Right cardiac atrium (tissue), 5 donors: ENCODE measurements at regions not wholly inside any gene's neighbourhood (a gene's known extent, or its start where the extent isn't known, plus 50 kb on each side); places are given as distances from the start of the nearest gene placed in this dataset.

Source experiments
- ATAC-seq, 2 donors: fragments of 200-7000 bp; cut with Tn5 transposase; one replicate each; pipeline versions ENCODE4 v1.8.0 to v1.9.1; 2020; ENCODE audit warnings: moderate library complexity in 2 of 2, mild to moderate bottlenecking in 1 of 2
- DNase-seq, 3 donors: peaks; one replicate each; pipeline ENCODE4 v3.0.0-alpha.2; 2020
- H3K27ac ChIP-seq: one replicate; pipeline ENCODE4 v1.5.1; 2013; ENCODE audit warnings: mild to moderate bottlenecking, low read length, control low read depth, moderate library complexity
- H3K27me3 ChIP-seq: one replicate; pipeline ENCODE4 v1.6.1; 2013; ENCODE audit not compliant: control insufficient read depth, insufficient read depth
- H3K4me1 ChIP-seq: one replicate; pipeline ENCODE4 v1.6.1; 2013; ENCODE audit warnings: low read length; ENCODE audit not compliant: control insufficient read depth, insufficient read depth
- H3K4me3 ChIP-seq: one replicate; pipeline ENCODE4 v1.5.1; 2013; ENCODE audit warnings: low read length, control low read depth
- H3K9me3 ChIP-seq: one replicate; pipeline ENCODE4 v1.6.1; 2013; ENCODE audit warnings: low read length; ENCODE audit not compliant: control insufficient read depth
- WGBS: extraction: QIAGEN DNeasy Blood & Tissue Kit; methylation state at CpG from one replicate; pipeline ENCODE4 v1.1.7; 2013; 5-methylcytosine and 5-hydroxymethylcytosine counted together
- intact Hi-C, 4 donors: fragments of 100-400 bp; cut with DNase I; formaldehyde crosslinking; loops; one replicate each; pipeline versions ENCODE4 v1.11.0 to v1.14.0; 2022 to 2023
- donor health status: healthy with polysubstance abuse.
- donor health status: DM: no; HTN: yes; CAD: no.
- donor health status: DM: no; HTN: no; CAD: no.
- donor health status: DM: no; HTN: yes; CAD: no; lungs with severe emphysema.
- donor health status: DM: yes; HTN: yes; CAD: no.

DNA sequence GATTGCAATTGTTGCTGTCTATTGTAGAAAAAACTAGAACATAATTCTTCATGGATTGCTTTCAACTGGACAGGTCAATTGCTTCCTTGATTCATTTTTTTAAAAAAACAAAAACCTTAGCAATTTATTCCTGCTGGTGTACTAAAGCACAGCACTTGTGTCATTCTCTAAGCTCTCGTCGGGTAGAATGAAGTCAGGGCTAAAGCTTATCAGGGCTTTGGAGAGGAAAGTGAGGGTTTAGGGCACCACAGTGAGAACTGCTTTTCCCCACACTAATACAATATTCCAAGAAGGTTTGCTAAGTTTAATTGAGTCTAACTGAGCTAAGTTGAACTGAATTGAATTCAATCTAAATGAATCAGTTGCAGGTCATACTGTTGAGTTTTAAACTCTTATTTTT, 76.4 kb upstream of the TLR3 start:
- no peaks in the 10 kb centered on the region for H3K27me3 ChIP-seq
- 27% methylated on average over 2 of the region's 2 CpGs for WGBS
- H3K4me3 ChIP-seq, result no peak overlapping the region
- H3K9me3 ChIP-seq, result no peaks in the 10 kb centered on the region
- DNase-seq (no peak), ATAC-seq (no peak)
- intact Hi-C loops, result no loop called here
- H3K4me1 ChIP-seq, result no peaks in the 10 kb centered on the region
- H3K27ac ChIP-seq, result no peak overlapping the region

DNA sequence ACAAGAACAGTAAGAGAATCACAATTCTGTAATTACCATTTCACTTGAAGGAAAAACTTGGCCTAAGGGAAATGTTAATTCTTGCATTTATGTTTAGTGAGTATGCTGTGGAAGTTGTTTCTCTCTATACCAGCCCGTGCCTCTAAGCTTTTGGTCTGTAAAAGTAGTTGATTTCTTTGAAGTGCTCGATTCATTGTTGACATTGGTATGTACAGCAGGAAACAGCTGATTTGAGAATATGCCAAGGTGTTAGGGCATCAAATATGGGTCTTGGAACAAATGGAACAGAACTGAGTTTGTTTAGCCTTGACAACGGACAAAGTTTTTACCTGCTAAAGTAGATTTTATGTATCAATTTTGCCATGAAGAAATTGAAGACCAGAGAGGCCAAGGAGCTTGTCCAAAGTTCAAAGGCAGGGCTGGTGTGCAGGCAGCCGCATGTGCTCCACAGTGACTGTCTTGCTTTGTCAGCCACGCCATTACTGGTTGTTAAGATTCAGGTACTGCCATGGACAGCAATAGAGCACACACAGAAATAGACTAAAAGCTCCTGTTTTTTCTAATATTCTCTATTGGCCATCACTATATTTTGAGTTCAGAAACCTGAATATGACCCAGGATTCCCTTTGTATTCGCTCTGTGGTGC, 75.5 kb upstream of the TLR3 start:
- no peaks in the 10 kb centered on the region for H3K9me3 ChIP-seq
- intact Hi-C loops, result no loop called here
- no peaks in the 10 kb centered on the region for H3K4me1 ChIP-seq
- H3K4me3 ChIP-seq, result no peak overlapping the region
- DNase-seq (no peak), ATAC-seq (no peak)
- WGBS, result 82% methylated on average over 6 of the region's 6 CpGs
- H3K27ac ChIP-seq, result no peak overlapping the region
- no peaks in the 10 kb centered on the region for H3K27me3 ChIP-seq

DNA sequence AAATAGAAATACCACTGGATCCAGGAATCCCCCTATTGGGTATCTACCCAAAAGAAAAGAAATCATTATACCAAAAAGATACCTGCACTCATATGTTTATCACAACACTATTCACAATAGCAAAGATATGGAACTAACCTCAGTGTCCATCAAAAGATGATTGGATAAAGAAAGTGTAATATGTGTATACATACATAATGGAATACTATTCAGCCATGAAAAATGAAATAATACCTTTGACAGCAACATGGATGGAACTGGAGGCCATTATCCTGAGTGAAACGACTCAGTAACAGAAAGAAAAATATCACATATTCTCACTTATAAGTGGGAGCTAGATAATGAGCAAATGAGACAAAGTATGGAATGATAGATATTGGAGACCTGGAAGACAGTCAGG, 74.2 kb upstream of the TLR3 start:
- Histone ChIP-seq H3K9me3 (no peaks in the 10 kb centered on the region), H3K27me3 (no peaks in the 10 kb centered on the region), H3K27ac (no peak overlapping the region), H3K4me1 (no peaks in the 10 kb centered on the region), H3K4me3 (no peak overlapping the region)
- ATAC-seq (no peak), DNase-seq (no peak)
- 69% methylated on average over 1 of the region's 1 CpG for WGBS
- intact Hi-C loops, result no loop called here

DNA sequence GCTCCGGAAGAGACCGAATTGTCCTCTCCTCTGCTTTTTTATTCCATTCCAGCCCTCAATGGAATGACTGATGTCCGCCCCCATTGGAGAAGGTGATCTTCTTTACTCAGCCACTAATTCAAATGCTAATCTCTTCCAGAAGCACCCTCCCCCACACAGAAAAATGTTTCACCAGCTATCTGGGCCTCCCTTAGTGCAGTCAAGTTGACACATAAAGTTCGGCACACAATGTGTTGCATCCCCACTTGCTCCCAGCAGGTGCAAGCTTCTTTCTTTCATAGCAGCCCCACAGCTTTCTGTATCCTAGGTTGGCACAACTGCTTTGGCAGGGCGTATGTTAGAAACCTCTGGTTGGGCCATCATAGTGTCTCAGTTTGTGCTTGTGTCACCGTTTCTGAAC, 73.3 kb upstream of the TLR3 start:
- H3K27me3 ChIP-seq, result no peaks in the 10 kb centered on the region
- H3K9me3 ChIP-seq, result no peaks in the 10 kb centered on the region
- intact Hi-C loops, result no loop called here
- DNase-seq, result no peak
- H3K4me1 ChIP-seq, result no peaks in the 10 kb centered on the region
- 96% methylated on average over 6 of the region's 6 CpGs for WGBS
- H3K4me3 ChIP-seq, result no peak overlapping the region
- no peak overlapping the region for H3K27ac ChIP-seq
- no peak for ATAC-seq

DNA sequence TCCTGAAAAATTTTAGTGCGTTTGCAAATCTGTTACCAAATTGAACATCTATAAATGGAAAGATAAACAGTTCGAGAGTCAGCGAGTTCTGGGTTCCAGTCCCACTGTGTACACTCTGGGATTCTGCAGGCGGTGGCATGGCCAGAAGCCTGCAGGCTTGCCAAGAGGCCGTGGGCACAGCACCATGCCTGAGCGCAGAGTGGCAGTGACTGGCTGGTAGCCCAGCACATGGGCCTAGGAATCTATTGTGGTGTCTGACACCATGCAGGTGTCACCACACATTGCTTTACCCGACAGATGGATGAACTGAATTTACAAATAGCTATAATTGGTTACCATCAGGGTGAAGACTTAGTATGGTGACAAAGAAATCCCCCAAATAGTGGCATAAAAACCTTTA, 71.7 kb upstream of the TLR3 start:
- Histone ChIP-seq H3K27me3 (no peaks in the 10 kb centered on the region), H3K4me1 (no peaks in the 10 kb centered on the region), H3K9me3 (no peaks in the 10 kb centered on the region), H3K4me3 (no peak overlapping the region), H3K27ac (no peak overlapping the region)
- 80% methylated on average over 7 of the region's 7 CpGs for WGBS
- peak in 2 of 3 donors; percentile 61 to 71 for DNase-seq
- ATAC-seq, result peak; percentile 72 to 80
- intact Hi-C loops, result no loop called here

DNA sequence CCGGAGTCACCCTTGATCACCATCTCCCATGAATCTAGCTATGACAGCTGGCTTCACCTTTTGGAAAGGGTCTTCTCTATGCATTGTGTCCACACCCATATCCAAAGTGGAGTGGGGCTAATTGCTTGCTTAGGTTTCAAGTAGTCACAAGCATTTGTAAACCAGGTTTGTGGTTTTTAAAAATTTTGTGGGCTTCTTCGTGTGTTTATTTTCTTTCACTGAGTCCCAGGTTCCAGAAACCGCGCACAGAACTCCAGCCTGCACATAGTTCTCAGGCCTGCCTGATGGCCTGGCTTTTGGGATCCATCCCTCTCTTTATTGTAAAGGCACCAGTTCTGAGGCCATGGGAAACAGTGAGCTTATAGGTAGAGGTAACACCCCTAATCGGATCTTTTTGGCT, 70.2 kb upstream of the TLR3 start:
- Histone ChIP-seq H3K9me3 (no peaks in the 10 kb centered on the region), H3K27me3 (no peaks in the 10 kb centered on the region), H3K4me1 (no peaks in the 10 kb centered on the region), H3K27ac (peak overlapping the region; percentile 39), H3K4me3 (no peak overlapping the region)
- intact Hi-C loops, result no loop called here
- ATAC-seq (no peak), DNase-seq (no peak)
- WGBS, result 89% methylated on average over 5 of the region's 5 CpGs

DNA sequence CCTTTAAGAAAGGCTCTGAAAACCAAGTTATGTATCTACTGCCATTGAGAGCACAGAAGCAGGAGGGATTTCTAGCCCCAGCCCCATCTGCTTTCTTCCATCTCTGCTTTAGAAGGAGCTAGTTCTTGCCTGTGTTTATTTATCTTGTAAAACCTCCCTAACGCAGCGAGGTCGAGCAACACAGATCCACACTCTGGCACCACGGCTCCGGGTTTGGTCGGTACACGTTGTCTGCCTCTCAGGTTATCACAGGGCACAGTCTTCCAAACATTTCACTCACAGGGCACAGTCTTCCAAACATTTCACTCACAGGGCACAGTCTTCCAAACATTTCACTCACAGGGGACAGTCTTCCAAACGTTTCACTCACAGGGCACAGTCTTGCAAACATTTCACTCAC, 69.7 kb upstream of the TLR3 start:
- DNase-seq (peak in 1 of 3 donors; percentile 64), ATAC-seq (peak; percentile 37 to 53)
- 31% methylated on average over 8 of the region's 8 CpGs for WGBS
- Histone ChIP-seq H3K9me3 (no peaks in the 10 kb centered on the region), H3K27me3 (no peaks in the 10 kb centered on the region), H3K4me3 (no peak overlapping the region), H3K27ac (peak overlapping the region; percentile 39), H3K4me1 (no peaks in the 10 kb centered on the region)
- intact Hi-C loops, result no loop called here

DNA sequence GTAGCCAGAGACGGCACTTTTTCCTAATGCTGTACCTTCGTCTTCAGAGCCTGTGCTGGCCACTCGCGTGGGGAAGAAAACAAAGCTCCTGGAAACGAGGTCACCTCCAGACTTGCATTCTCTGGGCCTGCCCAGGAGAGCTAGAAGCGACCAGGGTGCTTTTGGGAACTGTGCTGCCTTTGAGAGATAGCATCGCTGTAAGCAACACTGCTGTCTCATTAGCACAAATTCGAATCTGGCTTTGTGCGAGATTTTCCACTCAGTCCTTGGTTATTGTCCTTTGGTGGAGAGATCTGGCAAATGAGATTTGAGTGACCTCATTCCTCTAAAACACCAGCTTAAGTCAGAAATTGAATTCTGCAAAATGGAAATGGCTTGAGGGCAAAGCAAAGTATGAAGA, 66.1 kb upstream of the TLR3 start:
- DNase-seq (no peak), ATAC-seq (no peak)
- intact Hi-C loops, result loop anchor here in 1 of 4 donors (10.0 kb wide), 1 partner anchor 118 kb away; no protein-coding TSS in a partner anchor
- no peaks in the 10 kb centered on the region for H3K27me3 ChIP-seq
- H3K4me1 ChIP-seq, result no peaks in the 10 kb centered on the region
- no peaks in the 10 kb centered on the region for H3K9me3 ChIP-seq
- 76% methylated on average over 9 of the region's 9 CpGs for WGBS
- H3K27ac ChIP-seq, result no peak overlapping the region
- no peak overlapping the region for H3K4me3 ChIP-seq

DNA sequence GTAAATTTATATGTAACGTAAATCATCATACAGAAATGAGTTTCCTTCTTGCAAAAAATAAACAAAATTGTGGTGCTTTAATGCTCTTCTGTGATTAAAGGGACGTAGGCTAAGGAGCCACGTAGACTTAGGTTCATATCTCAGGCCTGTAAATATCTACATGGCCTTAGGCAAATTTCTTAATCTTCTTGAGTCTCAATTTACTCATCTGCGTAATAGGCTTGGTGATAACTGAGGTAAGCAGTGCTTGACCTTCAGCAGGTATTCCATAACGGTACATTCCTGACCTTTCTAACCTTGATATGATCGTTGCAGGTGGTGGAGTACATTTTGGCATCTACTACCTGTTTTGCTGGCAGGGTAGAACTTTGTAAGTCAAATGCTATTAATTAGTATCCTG, 65.2 kb upstream of the TLR3 start:
- intact Hi-C loops, result loop anchor here in 1 of 4 donors (10.0 kb wide), 1 partner anchor 119 kb away; no protein-coding TSS in a partner anchor
- Histone ChIP-seq H3K9me3 (no peaks in the 10 kb centered on the region), H3K27ac (no peak overlapping the region), H3K4me1 (no peaks in the 10 kb centered on the region), H3K4me3 (no peak overlapping the region), H3K27me3 (no peaks in the 10 kb centered on the region)
- DNase-seq (no peak), ATAC-seq (no peak)
- 85% methylated on average over 6 of the region's 6 CpGs for WGBS

DNA sequence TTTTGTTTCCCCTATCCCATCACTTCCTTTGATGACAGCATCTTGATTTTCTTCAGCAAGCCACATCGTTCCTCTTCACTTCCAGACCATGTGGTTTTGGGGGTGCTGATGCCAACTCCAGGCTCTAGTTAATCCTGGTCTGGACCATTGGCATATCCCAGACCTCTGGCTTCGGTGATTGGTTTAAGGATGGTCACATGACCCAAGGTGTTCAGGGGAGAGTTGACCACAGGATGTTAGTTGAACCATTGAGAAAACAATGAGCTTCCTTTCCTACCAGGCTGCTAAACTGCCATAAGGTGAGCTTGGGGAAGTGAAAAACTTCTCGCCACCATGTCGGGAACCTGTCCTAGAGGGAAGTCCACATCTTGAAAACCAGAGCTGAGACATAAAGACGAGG, 60.9 kb upstream of the TLR3 start:
- no peak overlapping the region for H3K4me3 ChIP-seq
- no peaks in the 10 kb centered on the region for H3K4me1 ChIP-seq
- H3K27me3 ChIP-seq, result no peaks in the 10 kb centered on the region
- intact Hi-C loops, result loop anchor here in 1 of 4 donors (10.0 kb wide), 1 partner anchor 123 kb away; no protein-coding TSS in a partner anchor
- H3K27ac ChIP-seq, result no peak overlapping the region
- H3K9me3 ChIP-seq, result no peaks in the 10 kb centered on the region
- ATAC-seq (no peak), DNase-seq (no peak)
- WGBS, result 86% methylated on average over 5 of the region's 5 CpGs

DNA sequence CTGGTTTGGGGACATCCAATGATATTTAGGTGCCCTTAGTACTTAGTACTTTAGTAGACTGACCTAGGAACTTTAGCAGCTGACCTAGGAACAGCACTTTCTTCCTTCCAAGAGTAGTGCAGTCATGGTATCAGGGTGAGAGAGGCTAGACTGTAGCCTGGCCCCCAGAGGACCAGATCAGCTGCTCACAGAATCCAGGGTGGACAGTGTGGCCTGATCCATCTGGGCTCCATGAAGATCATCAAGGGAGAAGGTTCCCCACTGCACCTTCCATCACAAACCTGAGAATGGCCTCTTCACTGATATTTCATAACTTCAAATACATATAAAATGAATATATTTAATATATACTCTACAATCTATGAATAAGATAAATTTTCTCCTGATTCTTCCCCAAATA, 59.0 kb upstream of the TLR3 start:
- no peaks in the 10 kb centered on the region for H3K4me1 ChIP-seq
- no peak overlapping the region for H3K27ac ChIP-seq
- H3K9me3 ChIP-seq, result no peaks in the 10 kb centered on the region
- intact Hi-C loops, result loop anchor here in 3 of 4 donors (10.0 kb wide), 4 partner anchors 125 to 225 kb away; no protein-coding TSS in a partner anchor
- no peak for ATAC-seq
- no peak overlapping the region for H3K4me3 ChIP-seq
- H3K27me3 ChIP-seq, result no peaks in the 10 kb centered on the region
- DNase-seq, result no peak

DNA sequence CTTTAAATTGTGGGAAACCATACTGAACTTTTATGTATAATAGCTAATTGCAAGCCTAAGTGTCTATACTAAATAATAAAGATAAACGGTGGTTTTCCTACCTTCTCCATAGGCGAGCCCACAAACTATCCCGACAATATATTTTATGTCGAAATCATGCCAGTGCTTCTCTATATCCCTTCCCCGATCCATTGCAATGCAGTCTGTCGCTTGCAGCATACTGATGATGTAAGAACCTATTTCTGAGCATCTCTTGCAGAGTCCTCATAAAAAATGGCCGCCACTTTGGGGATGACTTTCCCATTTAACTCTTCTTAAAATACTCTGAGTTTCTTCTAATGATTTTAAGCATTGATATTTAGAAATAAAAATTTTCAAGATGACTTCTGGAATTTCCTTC, 58.1 kb upstream of the TLR3 start:
- WGBS, result 97% methylated on average over 7 of the region's 7 CpGs
- intact Hi-C loops, result loop anchor here in 3 of 4 donors (10.0 kb wide), 3 partner anchors 146 to 226 kb away; no protein-coding TSS in a partner anchor

More for the DNA sequence above, 58.1 kb upstream of the TLR3 start:
- Histone ChIP-seq H3K27ac (no peak overlapping the region), H3K9me3 (no peaks in the 10 kb centered on the region), H3K27me3 (no peaks in the 10 kb centered on the region), H3K4me3 (no peak overlapping the region), H3K4me1 (no peaks in the 10 kb centered on the region)
- ATAC-seq (no peak), DNase-seq (no peak)
